ENCODE measurements at regions not wholly inside any gene's neighbourhood (a gene's known extent, or its start where the extent isn't known, plus 50 kb on each side); places are given as distances from the start of the nearest gene placed in this dataset.
"Not testable (repeated sequence)": the region's sequence is repeated elsewhere in the genome, so short reads cannot be mapped to it uniquely, and the experiment has no call there.

GRCh38 chr5:67897431-67897830 is 318.1 kb upstream of the PIK3R1 start:
- no peaks in the 10 kb centered on the region for H3K9me3 ChIP-seq (ENCODE audit: severe bottlenecking)
- H3K4me3 ChIP-seq (ENCODE audit: low read depth, low read length): no peak overlapping the region
- H3K27me3 ChIP-seq (ENCODE audit: insufficient read depth, low read depth, severe bottlenecking): no peaks in the 10 kb centered on the region
- no peak for DNase-seq
- no peak overlapping the region for H3K27ac ChIP-seq
- H3K36me3 ChIP-seq: no peaks in the 10 kb centered on the region
- TF ChIP-seq CTCF (IDR thresholded peaks at IDR 0.05; ENCODE audit: low read depth, low read length): no peak

GRCh38 chr5:67896930-67897313 is 318.6 kb upstream of the PIK3R1 start:
- Histone ChIP-seq H3K36me3 (no peaks in the 10 kb centered on the region), H3K27me3 (ENCODE audit: insufficient read depth, low read depth, severe bottlenecking) (no peaks in the 10 kb centered on the region), H3K4me3 (ENCODE audit: low read depth, low read length) (no peak overlapping the region), H3K9me3 (ENCODE audit: severe bottlenecking) (no peaks in the 10 kb centered on the region), H3K27ac (no peak overlapping the region)
- no peak for DNase-seq
- TF ChIP-seq CTCF (IDR thresholded peaks at IDR 0.05; ENCODE audit: low read depth, low read length): no peak

- no peak for DNase-seq
- no peak overlapping the region for H3K4me3 ChIP-seq (ENCODE audit: low read depth, low read length)
Observed at GRCh38 chr5:67896311-67896929, 319.1 kb upstream of the PIK3R1 start.

GRCh38 chr5:67889870-67890269 is 325.7 kb upstream of the PIK3R1 start:
- H3K27ac ChIP-seq; H3K4me3 ChIP-seq (ENCODE audit: low read depth, low read length); DNase-seq; H3K27me3 ChIP-seq (ENCODE audit: insufficient read depth, low read depth, severe bottlenecking); H3K36me3 ChIP-seq; H3K9me3 ChIP-seq (ENCODE audit: severe bottlenecking): not testable (repeated sequence)

More at GRCh38 chr5:67896311-67896929, 319.1 kb upstream of the PIK3R1 start:
- Histone ChIP-seq H3K9me3 (ENCODE audit: severe bottlenecking) (no peaks in the 10 kb centered on the region), H3K27me3 (ENCODE audit: insufficient read depth, low read depth, severe bottlenecking) (no peaks in the 10 kb centered on the region), H3K27ac (no peak overlapping the region), H3K36me3 (no peaks in the 10 kb centered on the region)
- TF ChIP-seq CTCF (IDR thresholded peaks at IDR 0.05; ENCODE audit: low read depth, low read length): no peak

GRCh38 chr5:67887748-67888161 is 327.8 kb upstream of the PIK3R1 start:
- Histone ChIP-seq H3K4me3 (ENCODE audit: low read depth, low read length) (no peak overlapping the region), H3K27me3 (ENCODE audit: insufficient read depth, low read depth, severe bottlenecking) (no peaks in the 10 kb centered on the region), H3K9me3 (ENCODE audit: severe bottlenecking) (no peaks in the 10 kb centered on the region), H3K27ac (no peak overlapping the region), H3K36me3 (no peaks in the 10 kb centered on the region)
- no peak for TF ChIP-seq CTCF (IDR thresholded peaks at IDR 0.05; ENCODE audit: low read depth, low read length)
- no peak for DNase-seq

- DNase-seq: no peak
- no peak overlapping the region for H3K27ac ChIP-seq
- H3K4me3 ChIP-seq (ENCODE audit: low read depth, low read length): no peak overlapping the region
- no peaks in the 10 kb centered on the region for H3K9me3 ChIP-seq (ENCODE audit: severe bottlenecking)
- TF ChIP-seq CTCF (IDR thresholded peaks at IDR 0.05; ENCODE audit: low read depth, low read length): no peak
- H3K27me3 ChIP-seq (ENCODE audit: insufficient read depth, low read depth, severe bottlenecking): no peaks in the 10 kb centered on the region
- no peaks in the 10 kb centered on the region for H3K36me3 ChIP-seq
Observed at GRCh38 chr5:67886761-67887160, 328.8 kb upstream of the PIK3R1 start.

All from WERI-Rb-1 (cell line).